CD4-positive, alpha-beta T cell treated with Interleukin-6 at 100 ng/mL for 8 hours (primary cell): ENCODE measurements at regions not wholly inside any gene's neighbourhood (a gene's known extent, or its start where the extent isn't known, plus 50 kb on each side); places are given as distances from the start of the nearest gene placed in this dataset.
"Not testable (repeated sequence)": the region's sequence is repeated elsewhere in the genome, so short reads cannot be mapped to it uniquely, and the experiment has no call there.

Experiments used
- DNase-seq: peaks from one replicate; pipeline ENCODE4 v3.0.0-alpha.2; 2020; ENCODE audit warnings: mixed read lengths, low spot score

DNA sequence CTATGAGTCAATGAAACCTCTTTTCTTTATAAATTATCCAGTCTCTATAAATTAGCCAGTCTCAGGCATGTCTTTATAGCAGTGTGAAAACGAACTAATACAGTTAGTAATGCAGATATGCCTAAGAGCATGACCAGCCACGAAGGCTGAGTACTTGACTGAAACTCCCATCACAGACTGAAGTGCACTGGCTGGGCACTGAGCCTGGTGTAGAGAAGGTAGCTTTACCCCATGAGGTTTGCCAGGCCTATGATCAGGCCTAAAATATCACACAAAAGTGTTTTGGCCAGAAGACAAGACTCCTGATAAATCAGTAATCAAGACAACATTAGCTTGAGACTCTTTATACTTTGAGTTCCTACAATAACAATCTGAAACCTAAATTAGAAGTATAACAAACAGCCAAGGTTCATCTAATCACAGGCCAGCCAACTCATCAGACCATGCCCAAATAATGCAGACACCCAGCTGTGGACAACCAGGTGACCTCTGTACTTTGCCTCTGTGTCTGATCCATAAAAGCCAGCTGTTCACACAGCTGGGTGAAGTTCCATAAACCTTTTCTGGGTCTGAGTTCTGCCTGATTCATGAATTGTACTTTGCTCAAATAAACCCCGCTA is 771.8 kb upstream of the SLITRK1 start:
- no peak for DNase-seq

DNA sequence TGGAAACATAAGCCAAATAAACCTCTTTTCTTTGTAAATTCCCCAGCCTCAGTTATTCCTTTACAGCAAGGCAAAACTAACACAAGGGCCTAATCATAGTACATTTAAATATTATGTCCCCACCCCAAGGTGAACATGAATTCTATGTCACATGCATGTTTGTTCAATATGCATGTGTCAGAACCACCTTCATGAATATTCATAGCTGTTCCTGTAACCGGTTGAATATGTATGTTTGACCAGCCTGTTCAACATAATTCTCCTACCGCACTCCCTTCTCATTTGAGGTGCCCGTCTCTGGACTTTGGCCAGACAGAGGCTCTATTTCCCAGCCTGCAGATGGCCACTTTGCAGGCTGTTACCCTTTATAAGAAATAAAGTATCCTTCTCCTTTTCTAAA is 769.4 kb upstream of the SLITRK1 start:
- DNase-seq = no peak

DNA sequence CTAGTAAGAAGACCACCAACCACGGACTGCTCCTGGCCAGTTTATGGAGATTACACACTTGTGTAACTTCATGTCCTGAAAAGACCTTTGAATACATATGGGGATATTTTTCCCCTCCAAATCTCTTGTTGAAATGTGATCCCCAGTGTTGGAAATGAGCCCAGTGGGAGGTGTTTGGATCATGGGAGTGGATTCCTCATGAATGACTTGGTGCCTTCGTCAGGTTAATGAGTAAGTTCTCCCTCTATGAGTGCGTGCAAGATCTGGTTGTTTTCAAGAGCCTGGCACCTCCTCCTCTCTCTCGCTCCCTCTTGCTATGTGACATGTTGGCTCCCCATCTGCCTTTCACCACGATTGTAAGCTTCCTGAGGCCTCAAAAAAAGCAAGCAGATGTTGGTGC is 769.0 kb upstream of the SLITRK1 start:
- DNase-seq = no peak

DNA sequence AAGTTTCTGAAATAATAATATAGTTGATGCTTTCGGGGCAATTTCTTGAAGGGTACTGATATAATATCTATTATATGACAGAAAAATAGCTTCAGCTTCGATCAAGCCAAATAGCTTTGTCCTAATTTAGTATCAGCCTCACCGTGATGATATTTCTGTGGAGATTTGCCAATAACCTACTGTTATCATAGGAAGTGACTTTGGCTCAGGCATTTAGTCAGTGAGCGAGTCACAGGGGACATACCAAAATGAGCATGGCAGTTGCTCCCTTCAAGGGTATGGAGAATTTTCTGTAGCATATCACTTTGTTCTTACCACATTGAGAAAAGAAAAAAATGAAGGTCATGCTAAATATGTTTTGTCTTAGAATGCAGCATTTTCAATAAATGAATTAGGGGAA is 767.6 kb upstream of the SLITRK1 start:
- DNase-seq = no peak

DNA sequence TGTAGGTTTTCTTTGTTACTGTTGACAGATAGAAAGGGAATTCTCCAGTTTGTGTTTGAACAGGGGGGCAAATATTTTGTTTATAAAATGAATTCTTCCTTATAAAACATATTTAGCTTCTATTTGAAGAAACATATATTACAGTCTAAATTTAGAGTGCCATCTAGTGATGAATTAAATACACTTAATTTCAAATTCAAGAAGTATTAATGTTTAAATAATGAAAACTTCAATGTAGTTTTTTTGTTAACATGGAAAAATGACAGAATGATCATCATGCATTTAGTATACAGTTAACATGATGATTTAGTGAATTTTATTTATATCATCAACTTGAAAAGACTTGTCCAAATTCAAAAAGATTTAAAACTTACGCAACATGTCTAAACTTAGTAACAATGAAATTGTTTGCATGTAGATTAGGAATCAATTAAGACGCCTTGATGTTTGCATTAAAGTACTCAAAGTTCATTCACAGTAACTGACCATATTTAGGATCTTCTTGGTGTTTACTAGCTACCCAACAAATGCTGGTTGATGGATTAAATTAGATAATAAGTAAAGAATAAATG is 765.9 kb upstream of the SLITRK1 start:
- DNase-seq = no peak

DNA sequence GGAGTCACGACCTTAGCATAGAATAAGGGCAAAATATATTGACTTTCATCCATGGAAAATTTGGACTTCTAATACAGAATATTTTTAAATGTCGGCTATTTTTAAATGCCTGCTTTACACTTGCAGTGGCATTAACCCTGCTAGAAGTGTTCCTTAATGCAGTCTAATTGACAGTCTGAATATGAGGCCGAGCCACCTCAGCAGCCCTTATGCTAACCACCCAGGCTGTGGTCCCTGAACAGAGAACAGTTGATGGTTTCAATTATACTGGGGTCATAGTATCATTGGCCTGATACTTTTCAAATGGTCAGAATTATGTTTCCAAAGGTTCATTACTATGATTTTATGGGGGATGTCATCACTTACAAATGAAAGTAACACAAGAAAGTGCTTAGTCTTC is 764.7 kb upstream of the SLITRK1 start:
- DNase-seq = no peak

DNA sequence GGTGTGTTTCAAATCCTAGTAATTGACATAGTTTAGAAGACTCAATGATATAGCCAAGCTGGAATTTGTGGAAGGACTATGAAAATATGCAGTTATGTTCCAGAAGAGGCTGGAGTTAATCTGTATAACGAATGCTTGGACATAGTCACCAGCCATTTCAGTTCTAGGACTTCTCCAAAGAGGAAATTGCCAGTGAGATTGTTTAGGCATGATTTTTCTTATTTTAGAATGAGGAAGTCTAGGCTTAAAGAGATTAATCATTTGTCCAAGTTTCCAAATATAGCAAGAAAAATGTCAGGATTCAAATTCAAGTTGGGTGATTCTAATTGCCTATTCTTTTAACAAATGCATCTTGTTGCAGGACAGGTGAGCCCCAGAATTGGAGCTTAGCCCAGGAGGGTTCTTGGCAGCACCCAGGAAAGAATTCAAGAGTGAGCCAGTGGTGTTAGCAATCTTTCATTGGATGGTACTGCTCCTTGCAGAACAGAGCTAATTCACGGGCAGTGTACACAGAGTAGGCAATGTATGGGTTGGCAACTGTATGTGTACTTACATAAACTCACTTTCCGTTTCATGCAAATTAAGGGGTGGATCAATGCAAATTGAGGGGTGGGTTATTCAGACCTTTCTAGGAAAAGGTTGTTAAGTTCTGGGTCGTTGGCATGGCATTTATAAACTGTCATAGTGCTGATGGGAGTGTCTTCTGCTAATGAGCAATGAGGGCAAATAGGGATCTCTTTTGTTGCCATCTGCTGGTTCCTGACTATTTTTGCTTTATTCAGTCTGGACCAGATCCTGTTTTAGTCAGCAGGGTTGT is 763.1 kb upstream of the SLITRK1 start:
- DNase-seq = no peak

DNA sequence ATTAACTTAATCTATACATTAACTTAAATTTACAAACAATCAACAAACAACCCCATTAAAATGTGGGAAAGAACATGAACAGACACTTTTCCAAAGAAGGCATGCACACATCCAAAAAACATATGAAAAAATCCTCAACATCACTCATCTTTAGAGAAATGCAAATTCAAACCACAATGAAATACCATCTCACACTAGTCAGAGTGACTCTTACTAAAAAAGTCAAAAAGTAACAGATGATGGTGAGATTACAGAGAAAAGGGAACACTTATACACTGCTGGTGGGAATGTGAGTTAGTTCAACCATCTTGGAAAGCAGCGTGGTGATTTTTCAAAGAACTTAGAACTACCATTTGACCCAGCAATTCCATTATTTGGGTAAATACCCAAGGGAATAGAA is 759.2 kb upstream of the SLITRK1 start:
- no peak for DNase-seq

DNA sequence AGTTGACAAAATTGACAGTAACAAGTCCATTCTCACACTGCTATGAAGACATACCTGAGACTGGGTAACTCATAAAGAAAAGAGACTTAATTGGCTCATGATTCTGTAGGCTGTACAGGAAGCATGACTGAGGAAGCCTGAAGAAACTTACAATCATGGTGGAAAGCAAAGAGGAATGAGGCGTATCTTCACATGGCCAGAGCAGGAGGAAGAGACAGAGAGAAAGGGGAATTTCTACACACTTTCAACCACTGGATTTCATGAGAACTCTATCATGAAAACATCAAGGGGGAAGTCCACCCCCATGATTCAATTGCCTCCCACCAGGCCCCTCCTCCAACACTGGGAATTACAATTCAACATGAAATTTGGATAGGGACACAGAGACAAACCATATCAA is 758.4 kb upstream of the SLITRK1 start:
- no peak for DNase-seq

DNA sequence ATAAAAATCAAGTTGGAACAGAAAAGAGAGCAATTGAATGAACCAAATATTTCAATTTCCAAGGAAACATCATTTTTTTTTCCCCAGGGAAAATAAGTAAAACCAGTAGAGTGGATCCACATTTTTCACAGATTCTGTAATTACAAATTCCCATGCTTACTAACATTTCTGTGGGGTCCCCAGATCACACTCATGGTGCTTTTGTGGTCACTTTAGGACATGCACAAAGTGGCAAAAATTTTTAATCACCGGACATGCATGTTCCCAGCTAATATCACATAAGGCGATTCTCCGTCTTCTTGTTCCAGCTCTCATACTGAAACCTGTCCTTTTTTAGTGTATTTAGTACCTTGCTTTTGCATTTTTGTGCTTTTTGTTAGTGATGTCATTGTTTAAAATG is 748.2 kb upstream of the SLITRK1 start:
- DNase-seq = no peak

DNA sequence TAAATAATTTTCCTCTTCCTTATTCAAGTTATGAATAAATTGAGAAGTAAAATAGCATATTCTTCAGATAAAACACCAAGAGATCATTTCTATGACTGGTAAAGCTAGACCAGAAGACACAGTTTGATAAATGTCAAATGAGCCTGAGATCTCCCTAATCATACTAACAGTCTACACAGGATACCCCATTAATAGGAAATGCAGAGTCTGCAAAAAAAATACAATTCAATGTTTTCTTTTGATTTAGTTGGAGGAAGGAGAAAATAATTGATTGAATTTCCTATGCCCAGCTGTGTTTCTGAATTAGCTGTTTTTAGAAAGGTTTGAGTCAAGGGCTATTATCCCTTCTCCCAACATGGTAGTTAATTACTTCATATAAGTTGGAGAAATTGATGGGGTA is 734.6 kb upstream of the SLITRK1 start:
- no peak for DNase-seq

DNA sequence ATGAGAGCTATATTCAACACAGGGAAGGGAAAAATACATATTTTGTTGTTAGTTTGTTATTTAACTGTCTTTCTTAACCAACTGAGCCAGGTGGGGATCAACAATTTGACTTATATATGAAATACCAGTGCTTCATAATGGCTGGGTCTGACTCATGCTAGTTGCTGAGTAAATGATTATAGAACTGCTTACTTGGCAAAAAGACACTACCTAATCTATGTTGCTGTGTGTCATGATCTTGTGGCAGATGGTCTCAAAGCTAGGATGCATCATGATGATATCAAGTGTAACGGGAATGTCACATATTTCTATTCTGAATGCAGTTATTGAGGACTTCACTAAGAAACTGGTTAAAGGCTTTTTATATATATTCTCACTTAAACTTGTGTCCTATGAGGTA is 727.4 kb upstream of the SLITRK1 start:
- DNase-seq = no peak

DNA sequence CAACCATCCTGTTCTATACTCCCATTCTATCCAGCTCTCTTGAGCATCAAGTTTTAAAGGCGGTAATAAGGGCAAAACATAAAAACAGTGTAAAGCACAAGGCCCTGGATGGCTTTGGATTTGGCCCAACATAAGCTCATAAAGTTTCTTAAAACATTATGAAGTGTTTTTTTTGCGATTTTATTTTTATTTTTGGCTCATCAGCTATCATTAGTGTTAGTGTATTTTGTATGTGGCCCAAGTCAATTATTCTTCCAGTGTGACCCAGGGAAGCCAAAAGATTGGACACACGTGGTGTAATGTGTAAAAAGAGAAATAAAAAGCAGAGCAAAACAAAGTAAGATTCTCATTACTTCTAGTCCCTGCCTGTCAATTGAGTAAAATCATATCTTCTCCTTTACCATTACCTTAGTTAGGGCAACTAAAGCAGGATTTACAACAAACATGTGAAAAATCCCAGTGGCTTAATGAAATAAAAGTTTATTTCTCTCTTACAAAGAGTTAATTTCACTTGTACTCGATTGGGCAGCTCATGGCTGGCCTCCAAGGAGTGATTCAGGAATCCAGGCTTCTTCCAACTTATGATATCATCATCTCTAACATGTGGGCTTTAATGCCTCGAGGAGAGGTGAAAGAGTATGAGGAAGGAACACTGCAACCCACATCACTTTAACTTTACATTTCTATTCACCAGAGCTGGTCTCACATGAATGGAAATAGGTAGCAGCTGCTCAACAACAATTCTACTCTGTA is 725.2 kb upstream of the SLITRK1 start:
- DNase-seq = no peak

DNA sequence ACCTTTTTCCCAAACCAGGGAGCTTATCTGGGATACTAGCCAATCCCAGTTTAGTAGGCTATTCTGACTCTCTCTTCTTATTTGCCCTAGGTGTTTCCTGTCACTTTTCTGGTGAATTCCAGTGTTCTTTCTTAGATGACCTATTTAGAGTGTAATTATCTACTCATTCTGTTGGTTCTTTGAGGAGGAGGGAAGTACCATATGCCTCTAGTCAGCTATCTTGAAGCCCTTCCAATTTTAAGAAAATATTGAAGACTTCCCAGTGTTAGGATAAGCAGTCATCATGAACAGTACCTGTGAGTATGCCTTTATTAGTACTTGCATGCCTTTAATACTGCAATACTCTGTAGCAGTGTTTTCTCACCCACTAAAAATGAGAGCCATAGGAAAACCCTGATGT is 724.3 kb upstream of the SLITRK1 start:
- DNase-seq = no peak

DNA sequence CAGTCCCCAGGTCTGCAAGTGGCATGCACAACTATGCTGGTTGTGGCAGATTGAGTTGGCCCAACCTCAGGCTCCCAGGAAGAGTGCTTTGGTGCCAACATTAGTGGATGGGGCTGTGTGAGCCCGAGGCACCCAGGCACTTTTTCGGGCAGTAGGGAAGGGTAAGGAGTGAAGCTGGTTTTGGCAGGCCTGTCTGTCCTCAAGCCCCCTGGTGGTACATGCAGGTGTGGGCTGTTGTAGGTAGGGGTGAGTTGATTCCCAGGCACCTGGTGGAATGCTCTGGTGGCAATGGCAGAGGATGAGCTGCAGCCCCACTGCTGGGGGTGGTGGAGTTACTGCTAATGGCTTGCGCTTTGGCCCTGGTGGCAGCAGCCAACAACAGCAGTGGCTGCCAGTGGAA is 723.7 kb upstream of the SLITRK1 start:
- DNase-seq = no peak

DNA sequence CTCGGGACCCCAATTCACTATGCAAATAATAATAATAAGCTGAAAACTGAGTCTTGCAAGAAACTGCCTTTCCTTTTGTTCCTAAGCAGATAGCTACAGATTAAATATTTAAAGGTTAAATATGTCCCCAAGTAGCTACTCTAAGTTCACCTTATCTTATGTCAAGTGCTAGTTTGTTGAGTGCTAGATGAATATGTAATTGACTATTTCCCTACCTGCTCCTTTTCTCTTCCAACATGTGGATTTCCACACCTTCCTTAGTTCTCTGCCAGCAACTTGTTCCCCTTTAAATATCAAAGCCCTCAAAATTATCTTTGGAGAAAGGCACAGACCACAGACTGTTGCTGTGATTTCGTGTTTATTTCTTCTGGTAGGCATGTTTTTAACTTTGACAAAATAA is 709.2 kb upstream of the SLITRK1 start:
- DNase-seq = no peak

DNA sequence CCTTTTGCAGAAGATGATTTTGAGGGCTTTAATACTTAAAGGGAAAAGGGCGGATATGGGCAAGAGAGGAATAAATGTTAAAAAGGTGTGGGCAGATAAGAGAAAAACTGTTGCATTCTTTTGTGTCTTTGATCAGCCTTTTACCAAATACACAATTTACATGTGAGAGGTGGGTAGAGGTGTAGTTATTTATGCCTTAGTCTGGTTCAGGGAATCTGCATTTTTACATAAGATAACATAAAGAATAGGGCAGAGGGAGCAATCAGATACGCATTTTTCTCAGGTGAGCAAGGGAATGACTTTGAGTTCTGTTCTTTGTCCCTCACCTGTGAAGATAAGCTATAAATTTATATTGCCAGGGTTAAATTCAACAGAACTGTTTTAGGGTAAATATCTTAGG is 708.4 kb upstream of the SLITRK1 start:
- no peak for DNase-seq

DNA sequence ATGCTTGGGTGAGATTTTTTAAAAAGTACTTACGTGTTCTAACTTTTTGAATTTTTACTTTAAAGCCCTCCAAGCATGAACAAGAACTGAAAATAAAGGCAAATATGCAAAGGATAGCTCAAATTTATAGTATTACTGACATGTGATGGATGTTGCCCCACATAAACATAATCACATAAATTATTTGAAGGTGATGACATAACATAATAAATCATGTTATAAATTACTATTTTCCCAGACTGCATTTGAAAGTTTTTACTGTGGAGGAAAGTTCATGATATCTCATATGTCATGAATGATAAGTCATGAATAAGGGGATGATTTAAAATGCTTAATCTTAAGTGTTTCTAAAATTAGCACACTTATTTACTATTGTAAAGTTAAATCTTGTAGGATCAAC is 705.7 kb upstream of the SLITRK1 start:
- DNase-seq = no peak

DNA sequence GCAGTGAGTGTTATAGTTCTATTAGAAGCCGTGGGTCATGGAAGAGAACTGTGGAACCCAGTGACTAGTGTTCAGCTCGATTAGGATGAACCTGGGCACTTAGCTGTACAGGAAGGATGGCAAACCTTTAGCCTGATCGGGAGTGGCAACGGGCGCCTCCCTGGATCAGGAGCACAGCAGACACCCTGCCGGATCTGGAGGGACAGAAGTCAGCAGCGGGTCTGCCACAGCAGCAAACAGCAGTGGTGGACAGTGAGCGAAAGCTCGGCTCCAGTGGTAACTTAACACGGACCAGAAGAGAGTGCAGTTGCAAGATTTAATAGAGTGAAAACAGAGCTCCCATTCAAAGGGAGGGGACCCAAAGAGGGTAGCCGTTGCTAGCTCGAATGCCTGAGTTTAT is 697.6 kb upstream of the SLITRK1 start:
- not testable (repeated sequence) for DNase-seq

DNA sequence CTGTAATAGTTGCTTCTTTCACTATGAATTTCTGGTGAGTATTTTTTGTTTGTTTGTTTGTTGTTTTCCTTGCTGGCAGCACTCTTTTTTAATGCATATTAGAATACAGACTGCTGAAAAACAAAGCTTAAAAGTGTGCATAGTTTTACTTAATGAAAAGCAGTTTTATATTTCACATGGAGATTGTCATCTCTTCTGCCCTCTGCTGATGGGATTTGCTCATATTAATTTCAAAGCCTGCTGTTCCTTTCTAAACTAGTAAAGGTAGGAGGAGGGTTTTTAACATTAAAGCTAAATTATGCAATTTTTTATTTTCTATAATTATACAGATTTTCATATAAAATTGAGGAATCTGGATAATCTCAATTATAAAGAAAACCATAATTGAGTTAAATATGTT is 692.6 kb upstream of the SLITRK1 start:
- DNase-seq = no peak

DNA sequence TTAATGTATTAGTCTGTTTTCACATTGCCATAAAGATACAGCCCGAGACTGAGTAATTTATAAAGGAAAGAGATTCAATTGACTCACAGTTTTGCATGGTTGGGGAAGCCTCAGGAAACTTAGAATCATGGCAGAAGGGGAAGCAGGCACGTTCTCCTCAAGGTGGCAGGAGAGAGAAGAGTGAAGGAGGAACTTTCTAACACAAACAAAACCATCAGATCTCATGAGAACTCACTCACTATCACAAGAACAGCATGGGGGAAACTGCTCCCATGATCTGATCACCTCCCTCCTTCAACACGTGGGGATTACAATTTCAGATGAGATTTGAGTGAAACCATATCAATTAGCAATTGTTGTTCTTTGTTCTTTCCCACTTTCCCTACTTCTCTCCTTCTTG is 689.0 kb upstream of the SLITRK1 start:
- no peak for DNase-seq

DNA sequence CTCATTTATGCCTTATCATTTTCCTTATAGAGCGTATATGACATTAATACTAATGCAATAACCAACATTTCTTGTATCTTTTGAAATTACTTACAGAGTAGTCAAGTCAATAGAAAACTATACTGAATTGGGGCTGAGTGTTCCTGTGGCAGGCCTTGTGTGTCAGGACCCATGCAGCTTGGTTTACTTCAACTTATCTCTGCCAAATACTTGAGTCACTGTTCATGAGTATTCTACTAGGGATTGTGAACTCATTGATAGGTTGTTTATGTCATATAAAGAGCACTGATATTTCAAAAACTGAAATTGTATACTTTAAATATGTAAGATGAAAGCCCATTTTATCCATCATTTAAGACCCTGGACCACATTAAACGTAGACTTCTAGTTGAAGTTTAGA is 688.6 kb upstream of the SLITRK1 start:
- DNase-seq = no peak

DNA sequence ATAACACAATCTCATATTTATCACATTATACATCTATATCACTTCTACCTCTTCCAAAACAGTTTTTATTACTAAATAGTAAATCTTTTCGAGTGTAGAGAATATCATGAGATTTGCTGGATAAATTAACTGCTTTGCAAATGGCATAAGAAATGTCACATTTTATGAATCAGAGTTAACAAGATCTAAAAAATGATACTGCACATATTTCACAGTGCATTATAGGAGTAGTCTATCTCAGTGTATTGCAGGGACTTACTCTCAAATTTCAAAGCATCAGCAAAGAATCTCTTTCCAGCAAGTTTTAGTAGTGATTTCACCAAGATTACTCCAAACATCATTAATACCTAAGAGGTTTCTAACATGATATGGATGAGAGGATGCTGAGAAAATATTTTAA is 687.1 kb upstream of the SLITRK1 start:
- no peak for DNase-seq
